ENCODE measurements at regions not wholly inside any gene's neighbourhood (a gene's known extent, or its start where the extent isn't known, plus 50 kb on each side); places are given as distances from the start of the nearest gene placed in this dataset.
"Not testable (repeated sequence)": the region's sequence is repeated elsewhere in the genome, so short reads cannot be mapped to it uniquely, and the experiment has no call there.

DNA sequence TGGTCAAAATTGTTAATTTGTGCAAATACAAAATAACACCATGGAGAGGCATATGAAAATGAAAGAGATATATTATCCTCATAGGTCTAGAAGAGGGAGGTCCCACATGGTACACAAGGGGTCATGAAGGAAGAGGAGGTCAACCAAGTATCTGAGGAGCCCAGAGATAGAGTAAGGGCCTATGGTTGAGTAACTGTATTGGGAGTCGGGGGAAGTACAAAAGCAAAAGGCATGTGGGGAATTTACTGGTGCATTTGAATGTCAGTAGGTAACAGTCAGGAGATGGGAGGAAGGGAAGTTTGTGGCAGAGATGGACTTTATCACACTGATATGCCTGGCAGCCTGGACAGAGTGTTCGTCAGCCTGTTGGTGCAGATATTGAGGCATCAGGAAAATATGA lies 1113.7 kb downstream of the OTOL1 start:
- H3K36me3 ChIP-seq (ENCODE audit: control insufficient read depth, insufficient read depth, low read length) = no peaks in the 10 kb centered on the region
- no peak overlapping the region for H3K9ac ChIP-seq (ENCODE audit: low read length)
- peaks cover 10% of the 10 kb centered on the region; the same call in 1 of the 2 replicates for H3K4me1 ChIP-seq (ENCODE audit: control insufficient read depth, insufficient read depth, low read length)
- H3K4me3 ChIP-seq (ENCODE audit: low read depth, low read length) = no peak overlapping the region
- H3K27ac ChIP-seq (ENCODE audit: low read depth, low read length) = 0 out of 2 replicates have a peak overlapping the region, but pooled peaks have one; percentile 52
- no peaks in the 10 kb centered on the region for H3K27me3 ChIP-seq (ENCODE audit: control insufficient read depth, insufficient read depth, low read length)
- peaks cover 26% of the 10 kb centered on the region for H3K9me3 ChIP-seq (ENCODE audit: control insufficient read depth, insufficient read depth, low read depth, low read length)

DNA sequence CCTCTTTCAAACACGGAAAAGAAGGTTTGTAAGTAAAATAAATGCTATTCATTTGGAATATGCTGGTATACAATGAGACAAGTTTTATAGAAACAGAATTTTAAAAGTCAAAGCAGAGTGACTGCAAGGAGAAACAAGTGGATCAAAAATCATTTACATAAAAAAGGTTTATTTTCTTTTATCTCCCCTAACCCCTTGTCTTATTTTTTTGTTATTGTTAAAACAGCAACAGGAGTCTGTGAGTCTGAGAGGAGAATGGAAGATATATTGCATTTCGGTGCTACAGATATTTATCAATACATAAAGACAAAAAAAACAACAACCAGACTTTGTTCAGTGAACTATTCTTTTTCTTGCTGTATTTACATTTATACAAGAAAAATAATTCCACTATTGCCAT lies 1116.4 kb downstream of the OTOL1 start:
- Histone ChIP-seq H3K9ac (ENCODE audit: low read length) (no peak overlapping the region), H3K4me3 (ENCODE audit: low read depth, low read length) (no peak overlapping the region), H3K27me3 (ENCODE audit: control insufficient read depth, insufficient read depth, low read length) (no peaks in the 10 kb centered on the region), H3K36me3 (ENCODE audit: control insufficient read depth, insufficient read depth, low read length) (no peaks in the 10 kb centered on the region), H3K27ac (ENCODE audit: low read depth, low read length) (no peak overlapping the region), H3K9me3 (ENCODE audit: control insufficient read depth, insufficient read depth, low read depth, low read length) (peaks cover 9% of the 10 kb centered on the region), H3K4me1 (ENCODE audit: control insufficient read depth, insufficient read depth, low read length) (peaks cover 10% of the 10 kb centered on the region; the same call in 1 of the 2 replicates)

DNA sequence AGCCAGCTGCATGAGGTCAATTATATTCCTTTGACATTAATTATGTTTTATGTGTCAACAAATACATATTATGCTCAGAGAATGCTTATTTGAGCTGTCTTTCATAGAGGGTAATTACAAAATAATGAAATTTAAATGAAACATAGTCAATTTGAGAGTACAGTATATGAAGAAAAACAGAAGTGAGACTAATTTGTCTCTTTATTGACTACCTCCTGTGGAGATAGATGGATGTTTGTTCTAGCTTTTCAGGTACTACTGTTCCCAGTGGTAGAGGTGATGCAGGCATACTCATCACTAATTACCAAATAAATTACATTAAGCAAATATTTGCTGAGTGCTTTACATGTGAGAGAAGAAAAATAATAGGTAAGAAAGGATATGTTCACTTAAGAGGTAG lies 1129.6 kb downstream of the OTOL1 start:
- Histone ChIP-seq H3K4me1 (ENCODE audit: control insufficient read depth, insufficient read depth, low read length) (peaks cover 3% of the 10 kb centered on the region; the same call in 1 of the 2 replicates), H3K9ac (ENCODE audit: low read length) (no peak overlapping the region), H3K27ac (ENCODE audit: low read depth, low read length) (no peak overlapping the region), H3K9me3 (ENCODE audit: control insufficient read depth, insufficient read depth, low read depth, low read length) (peaks cover 10% of the 10 kb centered on the region; the same call in 1 of the 2 replicates), H3K36me3 (ENCODE audit: control insufficient read depth, insufficient read depth, low read length) (no peaks in the 10 kb centered on the region), H3K27me3 (ENCODE audit: control insufficient read depth, insufficient read depth, low read length) (no peaks in the 10 kb centered on the region), H3K4me3 (ENCODE audit: low read depth, low read length) (no peak overlapping the region)

DNA sequence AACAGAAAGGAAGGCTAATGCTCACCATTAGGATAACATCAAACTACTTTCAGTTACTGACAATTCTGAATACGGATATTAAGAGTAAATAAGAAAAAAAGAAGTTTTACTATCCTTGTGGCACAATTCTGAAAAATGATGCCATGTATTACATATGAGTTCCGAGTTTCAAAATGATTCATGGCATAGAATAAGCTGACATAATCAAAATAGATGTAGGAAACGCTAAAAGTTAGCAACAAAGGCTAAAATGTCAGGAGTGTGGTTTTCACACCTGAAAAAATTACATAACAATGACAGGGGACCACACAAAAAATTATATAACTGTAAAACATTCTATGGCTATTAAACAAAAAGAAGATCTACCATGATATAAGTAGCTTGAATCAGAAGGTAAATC lies 1131.9 kb downstream of the OTOL1 start:
- Histone ChIP-seq H3K9ac (ENCODE audit: low read length) (no peak overlapping the region), H3K4me3 (ENCODE audit: low read depth, low read length) (no peak overlapping the region), H3K9me3 (ENCODE audit: control insufficient read depth, insufficient read depth, low read depth, low read length) (no peaks in the 10 kb centered on the region), H3K27ac (ENCODE audit: low read depth, low read length) (no peak overlapping the region), H3K27me3 (ENCODE audit: control insufficient read depth, insufficient read depth, low read length) (no peaks in the 10 kb centered on the region), H3K4me1 (ENCODE audit: control insufficient read depth, insufficient read depth, low read length) (peaks cover 3% of the 10 kb centered on the region; the same call in 1 of the 2 replicates), H3K36me3 (ENCODE audit: control insufficient read depth, insufficient read depth, low read length) (no peaks in the 10 kb centered on the region)

DNA sequence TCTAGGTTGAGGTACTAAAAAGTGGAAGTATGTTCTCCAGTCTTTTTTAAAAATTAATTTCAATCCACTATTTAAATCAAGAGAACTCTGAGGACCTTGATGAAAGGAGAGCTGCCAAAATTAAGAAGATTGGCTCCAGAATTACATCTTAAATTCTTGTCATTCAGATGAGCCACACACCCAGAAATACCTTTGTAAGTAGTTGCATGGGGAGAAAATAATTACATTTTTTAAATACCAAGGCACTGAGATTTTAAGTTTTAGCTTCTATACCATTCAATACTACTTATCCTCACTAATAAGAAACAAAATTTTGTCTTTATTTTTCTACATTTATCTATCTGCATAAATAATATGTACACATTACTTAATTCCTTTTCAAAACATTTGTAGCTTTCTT lies 1132.8 kb downstream of the OTOL1 start:
- Histone ChIP-seq H3K27ac (ENCODE audit: low read depth, low read length) (no peak overlapping the region), H3K36me3 (ENCODE audit: control insufficient read depth, insufficient read depth, low read length) (no peaks in the 10 kb centered on the region), H3K4me1 (ENCODE audit: control insufficient read depth, insufficient read depth, low read length) (no peaks in the 10 kb centered on the region), H3K27me3 (ENCODE audit: control insufficient read depth, insufficient read depth, low read length) (no peaks in the 10 kb centered on the region), H3K9me3 (ENCODE audit: control insufficient read depth, insufficient read depth, low read depth, low read length) (no peaks in the 10 kb centered on the region), H3K9ac (ENCODE audit: low read length) (no peak overlapping the region), H3K4me3 (ENCODE audit: low read depth, low read length) (no peak overlapping the region)

DNA sequence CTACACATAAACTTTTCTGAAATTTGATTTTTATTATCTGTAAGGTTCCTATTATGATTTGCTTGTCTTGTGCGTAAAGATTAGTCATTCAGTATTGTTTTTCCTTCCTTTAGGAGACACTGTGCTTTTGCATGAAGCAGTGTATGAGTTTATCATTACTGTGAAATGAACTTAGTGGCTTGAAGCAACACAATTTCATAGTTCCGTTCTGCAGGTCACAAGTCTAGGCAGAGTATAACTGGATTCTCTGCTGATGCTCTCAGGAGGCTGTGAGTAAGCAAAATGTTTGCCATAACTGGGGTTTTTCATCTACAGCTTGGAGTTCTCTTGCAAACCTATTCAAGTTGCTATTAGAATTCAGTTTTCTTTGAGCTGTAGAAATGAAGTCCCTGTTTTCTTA lies 1136.1 kb downstream of the OTOL1 start:
- H3K36me3 ChIP-seq (ENCODE audit: control insufficient read depth, insufficient read depth, low read length) = no peaks in the 10 kb centered on the region
- no peaks in the 10 kb centered on the region for H3K4me1 ChIP-seq (ENCODE audit: control insufficient read depth, insufficient read depth, low read length)
- no peak overlapping the region for H3K9ac ChIP-seq (ENCODE audit: low read length)
- H3K27me3 ChIP-seq (ENCODE audit: control insufficient read depth, insufficient read depth, low read length) = no peaks in the 10 kb centered on the region
- H3K27ac ChIP-seq (ENCODE audit: low read depth, low read length) = no peak overlapping the region
- H3K4me3 ChIP-seq (ENCODE audit: low read depth, low read length) = no peak overlapping the region
- peaks cover 15% of the 10 kb centered on the region for H3K9me3 ChIP-seq (ENCODE audit: control insufficient read depth, insufficient read depth, low read depth, low read length)

DNA sequence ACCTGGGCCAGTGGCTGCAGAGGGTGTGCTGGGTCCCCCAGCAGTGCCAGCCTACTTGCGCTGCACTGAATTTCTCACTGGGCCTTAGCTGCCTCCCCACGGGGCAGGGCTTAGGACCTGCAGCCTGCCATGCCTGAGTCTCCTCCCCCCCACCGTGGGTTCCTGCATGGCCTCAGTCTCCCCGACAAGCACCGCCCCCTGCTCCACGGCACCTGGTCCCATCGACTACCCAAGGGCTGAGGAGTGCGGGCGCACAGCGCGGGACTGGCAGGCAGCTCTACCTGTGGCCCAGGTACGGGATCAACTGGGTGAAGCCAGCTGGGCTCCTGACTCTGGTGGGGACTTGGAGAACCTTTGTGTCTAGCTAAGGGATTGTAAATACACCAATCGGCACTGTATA lies 1143.6 kb downstream of the OTOL1 start:
- not testable (repeated sequence) for H3K9ac ChIP-seq (ENCODE audit: low read length); H3K27ac ChIP-seq (ENCODE audit: low read depth, low read length); H3K36me3 ChIP-seq (ENCODE audit: control insufficient read depth, insufficient read depth, low read length); H3K4me3 ChIP-seq (ENCODE audit: low read depth, low read length); H3K27me3 ChIP-seq (ENCODE audit: control insufficient read depth, insufficient read depth, low read length); H3K4me1 ChIP-seq (ENCODE audit: control insufficient read depth, insufficient read depth, low read length)
- H3K9me3 ChIP-seq (ENCODE audit: control insufficient read depth, insufficient read depth, low read depth, low read length) = peaks cover 35% of the 10 kb centered on the region

DNA sequence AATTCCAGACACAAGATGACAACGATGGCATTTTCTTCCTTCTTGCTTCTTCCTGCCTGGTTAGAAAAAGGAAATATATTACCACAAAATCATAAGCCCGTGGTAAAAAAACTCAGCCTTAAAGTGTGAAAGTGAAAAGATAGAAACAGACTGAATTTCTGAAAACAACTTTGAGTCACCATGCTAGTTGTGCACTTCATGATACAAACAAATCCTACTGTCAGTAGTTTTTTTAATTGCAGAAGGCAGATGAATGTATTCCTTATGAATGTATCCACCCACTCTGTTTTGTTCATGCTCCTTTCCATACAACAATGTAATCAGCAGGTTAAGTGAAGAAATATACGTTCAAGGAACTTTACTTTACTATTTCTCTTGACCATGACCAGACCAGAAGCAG lies 1144.7 kb downstream of the OTOL1 start:
- no peak overlapping the region for H3K27ac ChIP-seq (ENCODE audit: low read depth, low read length)
- H3K9me3 ChIP-seq (ENCODE audit: control insufficient read depth, insufficient read depth, low read depth, low read length) = peaks cover 35% of the 10 kb centered on the region
- H3K4me1 ChIP-seq (ENCODE audit: control insufficient read depth, insufficient read depth, low read length) = no peaks in the 10 kb centered on the region
- no peaks in the 10 kb centered on the region for H3K27me3 ChIP-seq (ENCODE audit: control insufficient read depth, insufficient read depth, low read length)
- no peak overlapping the region for H3K4me3 ChIP-seq (ENCODE audit: low read depth, low read length)
- no peak overlapping the region for H3K9ac ChIP-seq (ENCODE audit: low read length)
- H3K36me3 ChIP-seq (ENCODE audit: control insufficient read depth, insufficient read depth, low read length) = no peaks in the 10 kb centered on the region

DNA sequence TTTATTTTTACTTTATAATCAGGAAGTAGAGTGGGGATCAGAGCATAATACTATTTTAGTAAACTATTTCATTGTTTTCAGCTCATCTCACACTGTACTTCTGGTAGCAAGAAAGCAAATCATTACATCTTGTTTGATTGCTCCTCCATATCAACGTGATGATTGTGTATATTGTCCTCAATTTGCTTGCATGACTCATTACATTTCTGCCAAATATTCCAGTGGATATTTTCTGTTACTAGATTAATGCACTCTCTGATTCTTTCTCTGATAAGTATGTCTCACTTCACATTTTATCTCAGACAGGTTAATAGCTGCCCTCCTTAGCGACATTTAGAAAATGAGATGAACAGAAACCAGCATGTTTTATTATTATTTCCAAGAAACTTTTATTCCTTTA lies 1145.3 kb downstream of the OTOL1 start:
- peaks cover 35% of the 10 kb centered on the region for H3K9me3 ChIP-seq (ENCODE audit: control insufficient read depth, insufficient read depth, low read depth, low read length)
- H3K4me1 ChIP-seq (ENCODE audit: control insufficient read depth, insufficient read depth, low read length) = no peaks in the 10 kb centered on the region
- H3K9ac ChIP-seq (ENCODE audit: low read length) = no peak overlapping the region
- no peak overlapping the region for H3K4me3 ChIP-seq (ENCODE audit: low read depth, low read length)
- H3K27ac ChIP-seq (ENCODE audit: low read depth, low read length) = no peak overlapping the region
- H3K27me3 ChIP-seq (ENCODE audit: control insufficient read depth, insufficient read depth, low read length) = no peaks in the 10 kb centered on the region
- H3K36me3 ChIP-seq (ENCODE audit: control insufficient read depth, insufficient read depth, low read length) = no peaks in the 10 kb centered on the region

DNA sequence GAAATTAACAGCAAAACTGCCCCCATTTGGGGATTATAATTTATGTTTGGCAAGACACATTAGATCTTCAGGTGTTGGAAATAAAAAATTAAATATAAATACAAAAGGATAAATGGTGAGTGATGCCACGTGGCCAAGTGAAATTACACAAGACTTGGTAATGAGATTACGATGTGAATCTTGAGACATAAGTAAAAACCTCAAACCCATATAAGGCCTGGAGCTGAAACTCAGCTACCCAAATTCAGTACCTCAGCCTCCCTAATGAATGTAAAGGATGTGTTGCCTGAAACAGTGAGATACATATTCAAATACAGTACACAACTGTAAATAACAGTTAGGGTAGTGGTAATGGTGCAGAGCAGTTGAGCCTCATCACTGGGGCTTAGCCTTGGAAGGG lies 1146.6 kb downstream of the OTOL1 start:
- H3K9ac ChIP-seq (ENCODE audit: low read length) = no peak overlapping the region
- H3K36me3 ChIP-seq (ENCODE audit: control insufficient read depth, insufficient read depth, low read length) = no peaks in the 10 kb centered on the region
- peaks cover 34% of the 10 kb centered on the region for H3K9me3 ChIP-seq (ENCODE audit: control insufficient read depth, insufficient read depth, low read depth, low read length)
- H3K27me3 ChIP-seq (ENCODE audit: control insufficient read depth, insufficient read depth, low read length) = no peaks in the 10 kb centered on the region
- no peak overlapping the region for H3K4me3 ChIP-seq (ENCODE audit: low read depth, low read length)
- no peaks in the 10 kb centered on the region for H3K4me1 ChIP-seq (ENCODE audit: control insufficient read depth, insufficient read depth, low read length)
- H3K27ac ChIP-seq (ENCODE audit: low read depth, low read length) = no peak overlapping the region

DNA sequence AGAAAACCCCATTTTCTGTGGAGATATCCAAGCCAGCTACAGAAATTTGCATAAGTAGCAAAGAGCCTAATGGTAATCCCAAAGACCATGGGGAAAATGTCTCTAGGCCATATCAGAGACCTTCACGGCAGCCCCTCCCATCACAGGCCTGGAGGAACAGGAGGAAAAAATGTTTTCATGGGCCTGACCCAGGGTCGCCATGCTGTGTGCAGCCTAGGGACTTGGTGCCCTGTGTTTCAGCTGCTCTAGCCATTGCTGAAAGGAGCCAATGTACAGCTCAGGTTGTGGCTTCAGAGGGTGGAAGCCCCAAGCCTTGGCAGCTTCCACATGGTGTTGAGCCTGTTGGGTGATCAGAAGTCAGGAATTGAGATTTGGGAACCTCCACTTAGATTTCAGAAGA lies 1150.7 kb downstream of the OTOL1 start:
- Histone ChIP-seq H3K27me3 (ENCODE audit: control insufficient read depth, insufficient read depth, low read length) (no peaks in the 10 kb centered on the region), H3K9ac (ENCODE audit: low read length) (no peak overlapping the region), H3K4me1 (ENCODE audit: control insufficient read depth, insufficient read depth, low read length) (no peaks in the 10 kb centered on the region), H3K4me3 (ENCODE audit: low read depth, low read length) (no peak overlapping the region), H3K36me3 (ENCODE audit: control insufficient read depth, insufficient read depth, low read length) (no peaks in the 10 kb centered on the region), H3K9me3 (ENCODE audit: control insufficient read depth, insufficient read depth, low read depth, low read length) (peaks cover 32% of the 10 kb centered on the region), H3K27ac (ENCODE audit: low read depth, low read length) (no peak overlapping the region)

DNA sequence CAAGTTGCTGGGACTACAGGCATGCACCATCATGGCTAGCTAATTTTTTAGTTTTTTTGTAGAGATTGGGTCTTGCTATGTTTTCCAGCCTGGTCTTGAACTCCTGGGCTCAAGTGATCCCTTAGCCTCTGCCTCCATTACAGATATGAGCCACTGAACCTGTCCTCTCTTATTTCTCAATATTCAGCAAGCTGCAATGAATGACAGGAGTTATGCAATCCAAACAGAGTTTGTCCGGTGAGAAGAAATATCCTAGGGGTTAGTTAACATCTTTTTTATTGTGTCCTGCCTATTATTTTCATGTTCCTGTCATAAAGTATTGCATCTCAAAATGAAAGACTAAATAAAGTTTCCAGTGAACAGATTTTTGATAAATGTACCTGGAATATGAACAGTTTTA lies 1161.4 kb downstream of the OTOL1 start:
- no peaks in the 10 kb centered on the region for H3K27me3 ChIP-seq (ENCODE audit: control insufficient read depth, insufficient read depth, low read length)
- no peaks in the 10 kb centered on the region for H3K4me1 ChIP-seq (ENCODE audit: control insufficient read depth, insufficient read depth, low read length)
- no peak overlapping the region for H3K27ac ChIP-seq (ENCODE audit: low read depth, low read length)
- no peak overlapping the region for H3K4me3 ChIP-seq (ENCODE audit: low read depth, low read length)
- H3K9ac ChIP-seq (ENCODE audit: low read length) = no peak overlapping the region
- no peaks in the 10 kb centered on the region for H3K36me3 ChIP-seq (ENCODE audit: control insufficient read depth, insufficient read depth, low read length)
- H3K9me3 ChIP-seq (ENCODE audit: control insufficient read depth, insufficient read depth, low read depth, low read length) = 0 out of 2 replicates have a peak, but pooled peaks cover 2% of the 10 kb centered on the region
